Neutrophil (primary cell): ENCODE measurements at regions not wholly inside any gene's neighbourhood (a gene's known extent, or its start where the extent isn't known, plus 50 kb on each side); places are given as distances from the start of the nearest gene placed in this dataset.
"Not testable (repeated sequence)": the region's sequence is repeated elsewhere in the genome, so short reads cannot be mapped to it uniquely, and the experiment has no call there.

Source experiments
- H3K27ac ChIP-seq: fragments of 200-600 bp; sonication (generic); 2 replicates; pipeline ENCODE4 v1.5.1; 2016; ENCODE audit warnings: mild to moderate bottlenecking, moderate library complexity
- H3K27me3 ChIP-seq: fragments of 200-600 bp; sonication (generic); 2 replicates; pipeline ENCODE4 v1.6.0; 2016; ENCODE audit warnings: mild to moderate bottlenecking
- H3K36me3 ChIP-seq: fragments of 200-600 bp; sonication (generic); 2 replicates; pipeline ENCODE4 v1.5.1; 2017
- H3K4me1 ChIP-seq, 2 experiments: fragments of 200-600 bp in 1 of 2; sonication (generic) in 1 of 2; 1 replicate in 1 of 2; 2 replicates in 1 of 2; pipeline versions ENCODE4 v1.5.1 to v1.6.1; 2013 to 2016; ENCODE audit warnings: low read depth in 1 of 2, low read length in 1 of 2, mild to moderate bottlenecking in 1 of 2, moderate library complexity in 1 of 2; ENCODE audit not compliant: control insufficient read depth in 1 of 2, insufficient read depth in 1 of 2
- H3K4me3 ChIP-seq, 2 experiments: fragments of 200-600 bp in 1 of 2; sonication (generic) in 1 of 2; 1 replicate in 1 of 2; 2 replicates in 1 of 2; pipeline ENCODE4 v1.5.1; 2013 to 2016; ENCODE audit warnings: low read depth in 1 of 2, low read length in 1 of 2, mild to moderate bottlenecking in 1 of 2, moderate library complexity in 1 of 2
- H3K9me3 ChIP-seq: fragments of 200-600 bp; sonication (generic); 2 replicates; pipeline ENCODE4 v1.5.1; 2016
- TF ChIP-seq, protein P1 (sequence below): fragments of 200-600 bp; sonication (generic); IDR thresholded peaks from 2 replicates; pipeline ENCODE4 v1.5.1; 2016; ENCODE audit warnings: antibody characterized with exemption

DNA sequence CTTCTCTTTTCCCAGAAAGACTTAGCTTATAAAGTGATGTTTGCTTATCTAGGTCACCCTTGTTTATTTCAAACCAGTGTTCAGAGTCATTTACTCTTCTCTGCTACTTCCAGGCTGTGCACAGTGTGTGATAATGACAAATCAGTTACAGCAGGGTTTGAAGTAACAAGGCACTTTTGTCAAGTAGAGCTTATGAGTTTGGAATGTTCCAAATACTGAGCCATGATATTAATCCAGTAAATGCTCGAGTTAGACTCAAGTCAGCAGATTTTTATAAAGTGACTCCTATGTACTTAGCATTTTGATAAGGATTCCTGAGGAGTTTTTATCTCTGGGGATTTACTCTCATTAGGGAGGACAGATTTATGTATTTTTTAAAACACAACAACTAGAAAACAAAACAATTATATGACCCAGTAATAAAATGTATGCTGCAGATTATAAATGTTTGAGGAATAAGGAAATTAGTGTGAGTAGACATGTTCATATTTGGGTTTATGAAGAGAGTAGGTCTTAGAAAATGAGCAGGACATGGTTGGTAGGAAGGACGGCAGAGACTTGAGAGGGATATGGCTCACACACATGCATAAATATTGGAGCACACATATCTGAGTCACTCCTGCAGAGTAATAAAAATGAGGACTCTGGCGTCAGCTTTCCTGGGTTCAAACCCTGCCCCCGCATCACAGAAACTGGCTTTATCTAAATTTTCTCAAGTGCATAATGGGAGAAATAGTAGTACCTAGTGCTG lies 271.2 kb downstream of the FBXO8 start:
- Histone ChIP-seq H3K36me3 (no peaks in the 10 kb centered on the region), H3K27me3 (no peaks in the 10 kb centered on the region), H3K27ac (no peak overlapping the region), H3K4me1 (no peaks in the 10 kb centered on the region), H3K9me3 (no peaks in the 10 kb centered on the region), H3K4me3 (no peak overlapping the region)
- TF ChIP-seq, protein P1, sequence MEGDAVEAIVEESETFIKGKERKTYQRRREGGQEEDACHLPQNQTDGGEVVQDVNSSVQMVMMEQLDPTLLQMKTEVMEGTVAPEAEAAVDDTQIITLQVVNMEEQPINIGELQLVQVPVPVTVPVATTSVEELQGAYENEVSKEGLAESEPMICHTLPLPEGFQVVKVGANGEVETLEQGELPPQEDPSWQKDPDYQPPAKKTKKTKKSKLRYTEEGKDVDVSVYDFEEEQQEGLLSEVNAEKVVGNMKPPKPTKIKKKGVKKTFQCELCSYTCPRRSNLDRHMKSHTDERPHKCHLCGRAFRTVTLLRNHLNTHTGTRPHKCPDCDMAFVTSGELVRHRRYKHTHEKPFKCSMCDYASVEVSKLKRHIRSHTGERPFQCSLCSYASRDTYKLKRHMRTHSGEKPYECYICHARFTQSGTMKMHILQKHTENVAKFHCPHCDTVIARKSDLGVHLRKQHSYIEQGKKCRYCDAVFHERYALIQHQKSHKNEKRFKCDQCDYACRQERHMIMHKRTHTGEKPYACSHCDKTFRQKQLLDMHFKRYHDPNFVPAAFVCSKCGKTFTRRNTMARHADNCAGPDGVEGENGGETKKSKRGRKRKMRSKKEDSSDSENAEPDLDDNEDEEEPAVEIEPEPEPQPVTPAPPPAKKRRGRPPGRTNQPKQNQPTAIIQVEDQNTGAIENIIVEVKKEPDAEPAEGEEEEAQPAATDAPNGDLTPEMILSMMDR: no peak

DNA sequence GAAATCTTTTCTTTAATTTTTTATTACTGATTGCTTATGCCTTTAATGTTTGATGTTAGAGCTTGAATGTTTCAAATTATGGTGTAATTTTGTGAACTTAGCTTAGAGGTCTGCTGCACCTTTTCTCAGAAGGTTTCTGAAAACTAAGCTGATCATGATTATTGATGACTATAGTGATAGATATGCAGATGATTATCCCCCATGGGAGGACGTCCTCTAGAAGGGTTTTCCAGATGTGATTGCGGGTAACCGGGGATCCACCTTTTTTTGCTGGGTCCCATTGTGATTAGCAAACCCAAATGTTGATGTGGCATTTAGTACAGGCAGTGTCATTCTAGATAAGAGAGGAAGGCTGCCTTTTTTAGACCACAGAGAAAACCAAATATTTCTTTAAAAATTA lies 272.9 kb downstream of the FBXO8 start:
- H3K4me1 ChIP-seq: no peaks in the 10 kb centered on the region
- no peaks in the 10 kb centered on the region for H3K9me3 ChIP-seq
- no peak overlapping the region for H3K27ac ChIP-seq
- TF ChIP-seq, protein P1: no peak
- H3K36me3 ChIP-seq: no peaks in the 10 kb centered on the region
- no peak overlapping the region for H3K4me3 ChIP-seq
- no peaks in the 10 kb centered on the region for H3K27me3 ChIP-seq

DNA sequence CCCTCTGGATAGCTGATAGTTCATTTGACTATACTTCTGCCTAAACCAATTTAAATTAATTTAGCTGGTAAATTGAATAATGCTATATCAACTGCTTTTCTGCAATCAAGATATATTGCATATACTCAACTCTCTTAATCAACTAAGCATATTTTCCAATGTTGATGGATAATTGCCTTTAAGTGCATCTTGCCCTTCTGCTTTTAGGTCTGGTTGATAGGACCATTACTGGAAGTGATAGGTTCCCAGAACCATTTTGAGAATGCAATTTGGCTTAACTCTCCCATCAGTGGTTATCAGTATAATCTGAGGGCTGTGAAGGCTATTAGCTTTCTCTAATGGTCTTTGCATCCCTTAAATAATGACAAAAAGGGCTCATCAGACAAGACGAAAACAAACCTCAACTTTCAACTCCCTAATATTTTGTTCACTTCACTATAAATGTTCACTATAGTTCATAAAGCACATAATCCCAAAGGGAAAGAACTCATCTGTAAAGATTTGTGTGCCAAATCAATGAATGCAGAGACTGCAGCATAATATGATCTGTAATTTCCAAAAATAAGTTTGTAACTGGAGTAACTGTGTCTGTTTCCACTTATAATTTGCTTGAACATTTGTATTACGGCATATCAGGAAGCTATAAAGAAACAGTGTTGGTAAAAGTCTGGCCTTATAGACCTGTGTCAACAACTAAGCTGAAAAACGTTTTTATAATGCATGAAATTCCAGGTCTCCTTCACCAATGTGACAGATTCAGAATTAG lies 273.6 kb downstream of the FBXO8 start:
- Histone ChIP-seq H3K4me3 (no peak overlapping the region), H3K27ac (no peak overlapping the region), H3K27me3 (no peaks in the 10 kb centered on the region), H3K4me1 (no peaks in the 10 kb centered on the region), H3K9me3 (no peaks in the 10 kb centered on the region), H3K36me3 (no peaks in the 10 kb centered on the region)
- TF ChIP-seq, protein P1: no peak

DNA sequence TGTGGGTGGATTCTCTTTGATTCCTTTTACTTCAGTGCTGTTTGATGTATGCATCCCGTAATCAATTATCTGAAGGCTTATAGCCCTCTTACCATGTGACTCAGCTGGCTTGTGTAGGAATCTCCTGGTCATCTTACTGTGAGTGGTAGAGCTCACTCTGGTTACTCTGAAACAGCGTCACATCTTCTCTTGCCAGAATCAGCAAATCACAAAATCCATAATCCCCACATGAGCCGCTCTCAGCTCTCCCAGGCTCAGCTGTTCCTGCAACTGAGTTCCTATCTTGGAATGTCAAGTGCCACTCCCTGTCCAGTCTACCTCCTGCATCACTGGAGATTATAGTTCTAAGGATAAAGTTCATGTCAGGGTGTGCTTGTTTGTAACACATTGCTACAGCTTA lies 278.0 kb downstream of the FBXO8 start:
- Histone ChIP-seq H3K36me3 (no peaks in the 10 kb centered on the region), H3K4me3 (no peak overlapping the region)

DNA sequence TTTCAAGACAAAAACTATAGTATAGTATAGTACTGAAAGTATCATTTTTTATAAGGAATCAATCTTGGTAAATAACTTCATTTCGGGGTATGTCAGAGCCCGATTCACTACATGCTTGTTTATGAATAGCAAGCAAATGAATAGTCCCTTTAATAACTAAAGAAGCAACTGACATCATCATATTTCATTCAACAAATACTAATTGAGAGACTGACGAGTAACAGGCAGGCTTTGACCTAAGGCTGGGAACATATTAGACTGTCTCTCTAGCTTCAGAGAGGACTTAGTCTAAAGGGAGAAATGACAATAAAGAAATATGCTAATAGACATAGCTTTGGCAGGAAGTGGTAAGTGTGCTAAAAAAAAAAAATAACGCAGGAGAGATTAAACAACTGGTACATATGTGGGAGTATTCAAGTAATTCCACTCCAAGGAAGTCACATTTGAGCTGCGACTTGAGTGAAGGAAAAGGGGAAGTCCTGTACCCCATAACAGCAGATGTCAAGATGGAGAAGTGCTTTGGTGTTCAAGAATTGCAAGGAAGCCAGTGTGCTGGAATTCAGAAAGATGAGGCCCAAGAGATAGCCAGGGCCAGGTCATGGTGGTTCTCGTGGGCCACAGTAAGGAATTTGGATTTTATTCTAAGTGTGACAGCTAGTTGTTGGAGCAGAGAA lies 284.9 kb downstream of the FBXO8 start:
- H3K27ac ChIP-seq: no peak overlapping the region
- no peaks in the 10 kb centered on the region for H3K27me3 ChIP-seq
- H3K36me3 ChIP-seq: no peaks in the 10 kb centered on the region
- no peaks in the 10 kb centered on the region for H3K9me3 ChIP-seq
- no peak overlapping the region for H3K4me3 ChIP-seq
- no peaks in the 10 kb centered on the region for H3K4me1 ChIP-seq
- TF ChIP-seq, protein P1: no peak

More for the DNA sequence above, 278.0 kb downstream of the FBXO8 start:
- Histone ChIP-seq H3K27ac (no peak overlapping the region), H3K4me1 (no peaks in the 10 kb centered on the region), H3K27me3 (no peaks in the 10 kb centered on the region), H3K9me3 (no peaks in the 10 kb centered on the region)
- TF ChIP-seq, protein P1: no peak

DNA sequence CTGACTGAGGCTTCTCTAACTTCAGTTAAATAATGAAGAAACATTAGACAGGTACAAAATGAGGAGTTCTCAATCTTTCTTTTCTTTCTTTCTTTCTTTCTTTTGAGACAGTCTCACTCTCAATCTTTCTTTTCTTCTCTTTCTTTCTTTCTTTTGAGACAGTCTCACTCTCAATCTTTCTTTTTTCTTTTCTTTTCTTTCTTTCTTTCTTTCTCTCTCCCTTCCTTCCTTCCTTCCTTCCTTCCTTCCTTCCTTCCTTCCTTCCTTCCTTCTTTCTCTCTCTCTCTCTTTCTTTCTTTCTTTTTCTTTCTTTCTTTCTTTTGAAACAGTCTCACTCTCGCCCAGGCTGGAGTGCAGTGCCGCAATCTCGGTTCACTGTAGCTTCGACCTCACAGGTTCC lies 287.7 kb downstream of the FBXO8 start:
- not testable (repeated sequence) for H3K36me3 ChIP-seq, H3K4me1 ChIP-seq, H3K27ac ChIP-seq

More for the DNA sequence above, 287.7 kb downstream of the FBXO8 start:
- H3K9me3 ChIP-seq, H3K4me3 ChIP-seq, H3K27me3 ChIP-seq: not testable (repeated sequence)
